OCI-LY3 (cell line): ENCODE measurements at regions not wholly inside any gene's neighbourhood (a gene's known extent, or its start where the extent isn't known, plus 50 kb on each side); places are given as distances from the start of the nearest gene placed in this dataset.

Experiments
- H2AFZ ChIP-seq: fragments of 200-600, 300-600 bp; shearing (Covaris generic); 2 replicates; pipeline ENCODE4 v1.6.0; 2014; ENCODE audit warnings: antibody characterized with exemption, low read depth, low read length
- H3K27ac ChIP-seq: fragments of 200-600, 300-600 bp; sonication (generic); 2 replicates; pipeline ENCODE4 v1.5.1; 2014; ENCODE audit warnings: mild to moderate bottlenecking, low read length, moderate library complexity, mixed read lengths
- H3K27me3 ChIP-seq: fragments of 200-600, 300-600 bp; sonication (generic); 2 replicates; pipeline ENCODE4 v1.6.1; 2014; ENCODE audit warnings: low read depth, low read length, mixed read lengths
- H3K36me3 ChIP-seq: fragments of 200-600, 300-600 bp; sonication (generic); replicated peaks from 2 replicates; pipeline ENCODE3; 2014; ENCODE audit warnings: low read depth, low read length, mixed read lengths
- H3K4me1 ChIP-seq: fragments of 300-600, 200-600 bp; sonication (generic); 2 replicates; pipeline ENCODE4 v1.6.1; 2014; ENCODE audit warnings: low read length, mixed read lengths
- H3K4me2 ChIP-seq: fragments of 200-600, 300-600 bp; sonication (generic); 2 replicates; pipeline ENCODE4 v1.6.1; 2014; ENCODE audit warnings: low read length, mixed read lengths
- H3K4me3 ChIP-seq: fragments of 300-600, 200-600 bp; sonication (generic); 2 replicates; pipeline ENCODE4 v1.5.1; 2014; ENCODE audit warnings: antibody characterized with exemption, mild to moderate bottlenecking, low read length, moderate library complexity
- H3K79me2 ChIP-seq: fragments of 300-600, 200-600 bp; shearing (Covaris generic); 2 replicates; pipeline ENCODE4 v1.6.1; 2014; ENCODE audit warnings: mild to moderate bottlenecking, low read length, mixed read lengths
- H3K9ac ChIP-seq: fragments of 300-600, 200-600 bp; shearing (Covaris generic); 2 replicates; pipeline ENCODE4 v1.6.0; 2014; ENCODE audit warnings: mild to moderate bottlenecking, low read length, moderate library complexity
- H3K9me3 ChIP-seq: fragments of 200-600, 300-600 bp; shearing (Covaris generic); 2 replicates; pipeline ENCODE4 v1.6.1; 2014; ENCODE audit warnings: low read length, mixed read lengths; ENCODE audit not compliant: insufficient read depth
- H4K20me1 ChIP-seq: fragments of 200-600, 300-600 bp; sonication (generic); 2 replicates; pipeline ENCODE4 v1.6.1; 2016; ENCODE audit warnings: low read length, mixed read lengths; ENCODE audit not compliant: insufficient read depth
- EZH2phosphoT487 ChIP-seq: fragments of 200-600 bp; shearing (Covaris generic); IDR thresholded peaks from 2 replicates; pipeline ENCODE4 v1.6.1; 2018; ENCODE audit warnings: antibody characterized with exemption, mixed run types, low read depth
- TF ChIP-seq, protein P1 (sequence below): fragments of 200-600, 300-600 bp; sonication (generic); IDR thresholded peaks from 2 replicates; pipeline ENCODE4 v1.5.1; 2014; ENCODE audit warnings: antibody characterized with exemption, low read length, low read depth

DNA sequence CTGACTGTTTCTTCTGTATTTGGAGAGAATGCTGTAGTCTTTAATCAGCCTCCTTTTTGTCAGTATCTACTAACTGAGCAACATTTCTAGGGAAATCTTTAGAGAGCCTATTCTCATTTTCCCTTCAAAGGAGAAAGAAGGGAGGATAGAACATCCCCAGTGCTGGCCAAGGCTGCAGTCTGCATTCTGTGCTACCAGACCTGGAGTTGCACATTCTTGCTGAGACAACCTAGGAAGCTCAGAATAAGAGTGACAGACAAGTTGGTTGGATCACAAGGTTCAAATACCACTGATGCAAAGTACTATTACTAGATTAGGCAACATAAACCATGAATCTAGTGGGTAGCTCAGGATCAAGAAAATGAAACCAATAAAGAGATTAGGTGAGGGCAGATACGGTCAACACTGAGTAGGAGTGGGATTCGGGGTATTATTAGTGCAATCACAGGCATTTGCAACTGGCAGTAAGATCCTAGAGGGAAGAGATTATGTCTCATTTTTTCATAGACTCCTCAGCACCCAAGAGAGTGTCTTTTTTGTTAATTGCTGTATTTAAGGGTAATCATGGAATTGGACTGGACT is 213.5 kb upstream of the FAM83B start:
- Histone ChIP-seq H3K27ac (no peak overlapping the region), H3K36me3 (no peaks in the 10 kb centered on the region), H3K79me2 (no peaks in the 10 kb centered on the region), H3K4me3 (no peak overlapping the region), H4K20me1 (no peaks in the 10 kb centered on the region), H3K4me2 (no peak overlapping the region), H3K9me3 (no peaks in the 10 kb centered on the region), H3K9ac (no peak overlapping the region), H3K4me1 (no peaks in the 10 kb centered on the region), H3K27me3 (no peaks in the 10 kb centered on the region), H2AFZ (no peak overlapping the region)
- TF ChIP-seq, protein P1, sequence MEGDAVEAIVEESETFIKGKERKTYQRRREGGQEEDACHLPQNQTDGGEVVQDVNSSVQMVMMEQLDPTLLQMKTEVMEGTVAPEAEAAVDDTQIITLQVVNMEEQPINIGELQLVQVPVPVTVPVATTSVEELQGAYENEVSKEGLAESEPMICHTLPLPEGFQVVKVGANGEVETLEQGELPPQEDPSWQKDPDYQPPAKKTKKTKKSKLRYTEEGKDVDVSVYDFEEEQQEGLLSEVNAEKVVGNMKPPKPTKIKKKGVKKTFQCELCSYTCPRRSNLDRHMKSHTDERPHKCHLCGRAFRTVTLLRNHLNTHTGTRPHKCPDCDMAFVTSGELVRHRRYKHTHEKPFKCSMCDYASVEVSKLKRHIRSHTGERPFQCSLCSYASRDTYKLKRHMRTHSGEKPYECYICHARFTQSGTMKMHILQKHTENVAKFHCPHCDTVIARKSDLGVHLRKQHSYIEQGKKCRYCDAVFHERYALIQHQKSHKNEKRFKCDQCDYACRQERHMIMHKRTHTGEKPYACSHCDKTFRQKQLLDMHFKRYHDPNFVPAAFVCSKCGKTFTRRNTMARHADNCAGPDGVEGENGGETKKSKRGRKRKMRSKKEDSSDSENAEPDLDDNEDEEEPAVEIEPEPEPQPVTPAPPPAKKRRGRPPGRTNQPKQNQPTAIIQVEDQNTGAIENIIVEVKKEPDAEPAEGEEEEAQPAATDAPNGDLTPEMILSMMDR: no peak

DNA sequence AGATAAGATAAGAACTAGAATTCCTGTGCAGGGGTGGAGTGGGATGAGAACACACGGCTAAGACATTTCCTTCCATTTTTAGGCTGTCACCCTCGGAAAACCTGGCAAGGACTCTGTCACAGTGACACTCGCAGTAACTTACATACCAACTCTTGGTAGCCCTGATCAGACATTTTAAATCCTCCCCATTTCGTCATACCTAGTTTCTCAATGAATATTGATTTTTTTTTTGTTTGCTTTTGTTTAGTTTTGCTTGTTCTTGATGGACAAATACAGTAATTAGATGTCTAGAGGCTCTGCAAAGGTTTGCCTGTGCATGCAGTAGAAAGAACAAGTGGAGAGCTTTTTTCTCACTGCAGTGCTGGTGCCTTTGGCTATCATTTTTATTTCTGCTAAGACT is 213.0 kb upstream of the FAM83B start:
- no peaks in the 10 kb centered on the region for H3K4me1 ChIP-seq

DNA sequence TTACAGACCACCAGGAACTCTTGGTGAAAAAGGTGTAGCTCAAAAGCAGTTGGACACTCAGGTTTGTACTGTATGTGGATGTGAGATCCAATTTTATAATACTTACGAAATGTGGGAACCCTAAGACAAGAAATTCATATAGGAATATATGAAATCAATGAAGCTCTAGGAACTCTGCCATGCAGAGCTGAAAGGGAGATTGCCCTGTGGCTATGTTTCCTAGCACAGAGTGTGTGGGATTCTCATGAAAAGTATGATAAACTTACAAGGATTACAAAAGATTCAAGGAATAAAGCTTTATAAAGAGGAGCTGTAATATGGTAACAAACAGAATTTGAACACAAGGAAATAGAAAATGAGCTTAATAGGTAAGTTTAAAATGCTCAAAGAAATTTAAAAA is 205.7 kb upstream of the FAM83B start:
- Histone ChIP-seq H4K20me1 (no peaks in the 10 kb centered on the region), H3K79me2 (no peaks in the 10 kb centered on the region), H3K9me3 (no peaks in the 10 kb centered on the region), H3K4me1 (no peaks in the 10 kb centered on the region), H3K4me2 (no peak overlapping the region), H3K36me3 (no peaks in the 10 kb centered on the region), H2AFZ (no peak overlapping the region), H3K27me3 (no peaks in the 10 kb centered on the region), H3K4me3 (no peak overlapping the region), H3K27ac (no peak overlapping the region), H3K9ac (no peak overlapping the region)
- TF ChIP-seq, protein P1: no peak
- TF ChIP-seq EZH2phosphoT487: no peak

More for the DNA sequence above, 213.0 kb upstream of the FAM83B start:
- Histone ChIP-seq H3K36me3 (no peaks in the 10 kb centered on the region), H3K4me3 (no peak overlapping the region), H2AFZ (no peak overlapping the region), H3K9me3 (no peaks in the 10 kb centered on the region), H4K20me1 (no peaks in the 10 kb centered on the region), H3K4me2 (no peak overlapping the region), H3K27me3 (no peaks in the 10 kb centered on the region), H3K79me2 (no peaks in the 10 kb centered on the region), H3K27ac (no peak overlapping the region), H3K9ac (no peak overlapping the region)
- TF ChIP-seq, protein P1: no peak
- no peak for TF ChIP-seq EZH2phosphoT487

DNA sequence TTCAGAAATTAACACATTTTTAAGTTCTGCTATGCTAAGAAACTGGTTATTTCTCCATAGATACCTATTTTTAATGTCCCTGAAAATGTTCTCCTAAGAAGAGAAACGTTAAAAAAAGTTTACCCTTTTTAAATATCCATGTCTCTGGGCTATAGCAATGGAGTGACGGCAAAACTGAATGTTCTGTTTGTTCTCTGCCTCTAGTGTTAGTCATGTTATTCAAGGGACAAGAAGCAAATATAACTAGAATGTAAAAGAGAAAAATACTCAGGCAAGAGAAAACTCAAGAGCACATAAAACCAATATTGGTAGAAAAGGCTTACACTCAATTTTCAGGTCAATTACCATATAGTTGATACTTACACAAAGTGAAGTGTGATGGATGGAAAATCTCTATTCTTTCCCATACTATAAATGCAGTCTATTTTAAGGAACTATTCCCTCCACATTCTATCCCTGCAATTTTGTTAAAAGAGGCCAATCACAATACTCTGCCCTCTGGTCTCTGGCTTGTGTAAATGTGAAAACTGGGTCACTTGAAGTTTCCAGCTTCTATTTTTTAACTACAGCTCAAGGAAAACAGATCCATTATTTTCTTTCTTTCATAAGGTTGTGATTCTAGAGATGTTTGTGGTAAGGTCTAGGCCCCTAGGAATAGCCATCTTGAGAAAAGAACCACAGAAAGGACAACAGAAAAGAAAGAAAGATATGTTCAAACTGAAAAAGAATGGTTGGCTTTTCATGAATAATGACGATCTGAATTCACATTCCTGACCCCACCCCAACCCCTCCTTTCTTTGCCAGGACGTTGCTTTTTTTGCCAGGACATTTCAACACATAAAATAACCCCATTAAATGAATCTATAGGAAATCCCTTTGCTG is 200.3 kb upstream of the FAM83B start:
- TF ChIP-seq, protein P1: no peak
- TF ChIP-seq EZH2phosphoT487: no peak
- H3K4me2 ChIP-seq: no peak overlapping the region
- H3K36me3 ChIP-seq: no peaks in the 10 kb centered on the region
- H3K4me3 ChIP-seq: no peak overlapping the region
- H2AFZ ChIP-seq: no peak overlapping the region
- H4K20me1 ChIP-seq: no peaks in the 10 kb centered on the region
- H3K79me2 ChIP-seq: no peaks in the 10 kb centered on the region
- no peaks in the 10 kb centered on the region for H3K27me3 ChIP-seq
- no peak overlapping the region for H3K27ac ChIP-seq
- H3K9ac ChIP-seq: no peak overlapping the region
- no peaks in the 10 kb centered on the region for H3K4me1 ChIP-seq
- H3K9me3 ChIP-seq: no peaks in the 10 kb centered on the region
